ENCODE measurements at regions not wholly inside any gene's neighbourhood (a gene's known extent, or its start where the extent isn't known, plus 50 kb on each side); places are given as distances from the start of the nearest gene placed in this dataset.

DNA sequence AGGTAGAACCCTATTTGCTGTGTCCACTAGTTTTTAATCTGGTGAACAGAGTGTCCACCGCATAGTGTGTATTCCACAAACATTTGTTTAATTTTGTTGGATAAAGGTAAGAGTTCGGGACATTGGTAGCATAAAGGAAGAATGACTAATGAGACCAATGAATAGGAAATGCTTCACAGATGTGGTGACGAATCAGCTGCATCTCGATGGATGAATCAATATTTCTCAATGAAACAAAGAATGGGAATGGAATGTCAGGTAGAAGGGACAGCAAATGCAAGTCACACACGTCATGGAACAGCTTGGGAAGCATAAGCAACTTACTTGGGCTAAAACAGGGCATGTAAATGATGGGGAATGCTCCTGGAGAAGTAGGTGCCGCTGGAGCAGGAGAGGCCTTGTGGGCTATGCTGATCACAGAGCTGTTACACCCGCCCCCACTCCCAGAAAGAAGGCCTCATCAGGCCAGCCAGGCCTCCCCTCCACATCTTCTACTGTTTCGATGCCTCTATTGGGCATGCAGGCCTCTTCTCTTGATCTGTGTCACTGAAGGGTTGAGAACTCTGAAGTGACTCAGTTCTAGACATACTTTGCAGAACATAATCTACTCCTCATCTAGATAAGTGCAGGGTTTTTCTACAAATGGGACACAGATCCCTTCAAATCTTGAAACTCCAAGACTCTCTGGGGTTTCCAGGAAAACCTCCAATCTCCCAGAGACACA is 120.0 kb upstream of the GADL1 start:
- no peaks in the 10 kb centered on the region for H3K4me1 ChIP-seq

DNA sequence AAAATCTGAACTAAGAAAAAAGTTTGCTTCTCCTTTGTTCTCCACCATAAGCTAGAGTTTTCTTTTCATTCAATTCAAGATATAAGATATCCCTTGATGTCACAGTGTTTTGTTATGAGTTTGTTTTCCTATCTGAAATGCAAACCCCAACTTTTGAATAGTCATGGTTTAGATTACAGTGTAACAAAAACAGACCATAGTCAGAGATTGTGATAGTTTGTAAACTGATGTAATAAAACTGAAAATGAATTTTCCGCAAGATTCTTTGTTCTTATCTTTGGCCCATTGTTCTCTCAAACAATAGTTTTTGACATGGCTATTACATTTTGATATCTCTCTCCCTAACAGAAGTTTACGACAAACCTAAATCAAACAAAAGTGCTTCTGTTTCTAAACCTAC is 121.7 kb upstream of the GADL1 start:
- Histone ChIP-seq H3K36me3 (no peaks in the 10 kb centered on the region), H3K4me1 (no peaks in the 10 kb centered on the region), H3K27ac (no peak overlapping the region), H3K4me3 (no peak overlapping the region), H3K9me3 (no peaks in the 10 kb centered on the region), H3K27me3 (no peaks in the 10 kb centered on the region)
- no peak for DNase-seq
- TF ChIP-seq POLR2A (IDR thresholded peaks at IDR 0.05): no peak
- TF ChIP-seq, protein P1, sequence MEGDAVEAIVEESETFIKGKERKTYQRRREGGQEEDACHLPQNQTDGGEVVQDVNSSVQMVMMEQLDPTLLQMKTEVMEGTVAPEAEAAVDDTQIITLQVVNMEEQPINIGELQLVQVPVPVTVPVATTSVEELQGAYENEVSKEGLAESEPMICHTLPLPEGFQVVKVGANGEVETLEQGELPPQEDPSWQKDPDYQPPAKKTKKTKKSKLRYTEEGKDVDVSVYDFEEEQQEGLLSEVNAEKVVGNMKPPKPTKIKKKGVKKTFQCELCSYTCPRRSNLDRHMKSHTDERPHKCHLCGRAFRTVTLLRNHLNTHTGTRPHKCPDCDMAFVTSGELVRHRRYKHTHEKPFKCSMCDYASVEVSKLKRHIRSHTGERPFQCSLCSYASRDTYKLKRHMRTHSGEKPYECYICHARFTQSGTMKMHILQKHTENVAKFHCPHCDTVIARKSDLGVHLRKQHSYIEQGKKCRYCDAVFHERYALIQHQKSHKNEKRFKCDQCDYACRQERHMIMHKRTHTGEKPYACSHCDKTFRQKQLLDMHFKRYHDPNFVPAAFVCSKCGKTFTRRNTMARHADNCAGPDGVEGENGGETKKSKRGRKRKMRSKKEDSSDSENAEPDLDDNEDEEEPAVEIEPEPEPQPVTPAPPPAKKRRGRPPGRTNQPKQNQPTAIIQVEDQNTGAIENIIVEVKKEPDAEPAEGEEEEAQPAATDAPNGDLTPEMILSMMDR (IDR thresholded peaks at IDR 0.05): no peak

More for the DNA sequence above, 120.0 kb upstream of the GADL1 start:
- Histone ChIP-seq H3K27me3 (no peaks in the 10 kb centered on the region), H3K36me3 (no peaks in the 10 kb centered on the region), H3K4me3 (no peak overlapping the region), H3K27ac (no peak overlapping the region), H3K9me3 (no peaks in the 10 kb centered on the region)
- no peak for DNase-seq
- no peak for TF ChIP-seq POLR2A (IDR thresholded peaks at IDR 0.05)
- TF ChIP-seq, protein P1 (IDR thresholded peaks at IDR 0.05): no peak

DNA sequence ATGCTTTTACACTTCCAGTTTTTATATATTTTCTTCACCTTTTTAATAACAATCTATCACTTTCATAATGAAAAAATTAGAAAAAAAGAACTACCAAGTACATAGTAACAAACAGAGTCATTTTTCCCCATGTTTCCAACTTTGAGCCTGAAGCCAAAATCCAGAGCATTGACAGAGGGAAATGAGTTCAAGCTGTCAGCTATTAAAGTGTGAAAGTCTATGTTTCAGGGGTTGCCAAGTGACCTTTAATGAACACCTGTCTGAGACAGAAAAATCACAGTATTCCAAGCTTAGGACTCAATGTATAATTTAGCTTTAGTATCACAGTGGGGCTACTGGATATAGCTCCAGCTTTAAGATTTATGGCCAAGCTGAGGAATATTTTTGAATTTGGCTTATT is 128.3 kb upstream of the GADL1 start:
- no peak for TF ChIP-seq POLR2A (IDR thresholded peaks at IDR 0.05)
- TF ChIP-seq, protein P1 (IDR thresholded peaks at IDR 0.05): no peak
- H3K27me3 ChIP-seq: no peaks in the 10 kb centered on the region
- H3K4me1 ChIP-seq: no peaks in the 10 kb centered on the region
- H3K27ac ChIP-seq: no peak overlapping the region
- H3K9me3 ChIP-seq: peaks cover 0 to 5% (median 0%) of the 10 kb centered on the region in 4 donors
- no peak overlapping the region for H3K4me3 ChIP-seq
- DNase-seq: no peak
- H3K36me3 ChIP-seq: no peaks in the 10 kb centered on the region

DNA sequence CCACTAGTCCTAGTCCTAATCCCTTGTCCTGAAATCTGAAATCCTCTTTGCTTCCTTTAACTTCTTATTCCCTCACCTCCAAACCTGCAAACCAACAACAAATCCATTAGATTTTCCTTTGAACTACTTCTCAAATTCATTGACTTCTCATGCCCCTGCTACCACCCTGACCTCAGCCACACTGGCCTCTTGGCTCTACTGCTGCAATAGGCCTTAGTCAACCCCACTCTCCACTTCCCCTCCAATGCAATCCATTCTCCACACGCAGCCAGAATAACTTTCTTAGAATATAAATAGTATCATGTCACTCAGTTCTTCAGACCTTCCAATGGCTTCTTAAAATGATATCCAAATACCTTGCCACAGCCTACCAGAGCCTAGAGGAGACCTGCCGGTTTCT is 131.1 kb upstream of the GADL1 start:
- no peaks in the 10 kb centered on the region for H3K27me3 ChIP-seq
- TF ChIP-seq, protein P1 (IDR thresholded peaks at IDR 0.05): no peak
- no peak for TF ChIP-seq POLR2A (IDR thresholded peaks at IDR 0.05)
- H3K4me1 ChIP-seq: no peaks in the 10 kb centered on the region
- no peaks in the 10 kb centered on the region for H3K36me3 ChIP-seq
- no peak overlapping the region for H3K27ac ChIP-seq
- no peak overlapping the region for H3K4me3 ChIP-seq
- no peak for DNase-seq
- H3K9me3 ChIP-seq: peaks cover 0 to 5% (median 0%) of the 10 kb centered on the region in 4 donors

DNA sequence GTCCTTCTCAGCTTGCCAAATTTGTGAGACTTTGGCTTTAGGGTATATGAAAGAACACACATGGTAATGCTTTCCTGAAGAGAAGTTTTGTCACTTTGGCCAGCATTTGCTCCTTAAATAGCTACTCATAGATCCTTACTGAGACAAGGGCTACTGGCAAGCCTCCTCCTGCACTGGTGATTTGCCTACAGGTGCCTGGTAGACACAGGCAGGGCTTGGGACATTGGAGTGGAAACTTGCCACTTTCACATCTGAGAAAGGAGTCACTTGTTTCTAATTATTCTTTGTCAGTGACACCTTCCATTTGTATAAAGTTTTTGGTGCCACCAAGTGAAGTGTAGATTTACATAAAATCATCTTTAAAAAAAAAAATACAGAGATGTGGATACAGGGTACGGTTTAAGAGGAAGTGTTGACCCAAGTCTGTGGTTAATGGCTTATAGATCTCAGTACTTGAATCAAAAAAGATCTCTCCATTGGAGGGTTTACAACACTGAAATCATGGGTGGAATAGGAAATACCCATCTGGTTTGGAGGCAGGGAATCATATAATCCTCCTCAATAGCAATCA is 132.8 kb upstream of the GADL1 start:
- DNase-seq: no peak
- TF ChIP-seq POLR2A (IDR thresholded peaks at IDR 0.05): no peak
- TF ChIP-seq, protein P1 (IDR thresholded peaks at IDR 0.05): no peak

More for the DNA sequence above, 132.8 kb upstream of the GADL1 start:
- Histone ChIP-seq H3K4me1 (no peaks in the 10 kb centered on the region), H3K9me3 (peaks cover 0 to 5% (median 0%) of the 10 kb centered on the region in 4 donors), H3K27ac (no peak overlapping the region), H3K4me3 (no peak overlapping the region), H3K36me3 (no peaks in the 10 kb centered on the region), H3K27me3 (no peaks in the 10 kb centered on the region)

All from Peyer's patch (tissue), 4 donors.